ENCODE measurements at regions not wholly inside any gene's neighbourhood (a gene's known extent, or its start where the extent isn't known, plus 50 kb on each side); places are given as distances from the start of the nearest gene placed in this dataset.

GRCh38 chr1:4957027-4957426 is 302.6 kb downstream of the AJAP1 start:
- no peak for TF ChIP-seq POLR2A (IDR thresholded peaks at IDR 0.05; ENCODE audit: borderline replicate concordance, extremely low read depth, insufficient read depth, insufficient read length)
- TF ChIP-seq CTCF (IDR thresholded peaks at IDR 0.05 in 2 of 3, conservative IDR thresholded peaks at IDR 0.05 in 1 of 3; ENCODE audit: borderline replicate concordance in 1 of 3, insufficient read depth in 1 of 3, low read depth in 2 of 3, low read length in 2 of 3): no peak
- TF ChIP-seq JUND (IDR thresholded peaks at IDR 0.05): no peak
- no peak for TF ChIP-seq POLR2AphosphoS5 (IDR thresholded peaks at IDR 0.05; ENCODE audit: low read depth, low read length)
- TF ChIP-seq SP1 (IDR thresholded peaks at IDR 0.05; ENCODE audit: low read depth): no peak
- TF ChIP-seq EZH2phosphoT487 (IDR thresholded peaks at IDR 0.05; ENCODE audit: borderline replicate concordance): no peak
- TF ChIP-seq RAD21 (IDR thresholded peaks at IDR 0.05; ENCODE audit: low read depth): no peak

All from HCT116 (cell line).